ENCODE measurements at regions not wholly inside any gene's neighbourhood (a gene's known extent, or its start where the extent isn't known, plus 50 kb on each side); places are given as distances from the start of the nearest gene placed in this dataset.
"Not testable (repeated sequence)": the region's sequence is repeated elsewhere in the genome, so short reads cannot be mapped to it uniquely, and the experiment has no call there.

DNA sequence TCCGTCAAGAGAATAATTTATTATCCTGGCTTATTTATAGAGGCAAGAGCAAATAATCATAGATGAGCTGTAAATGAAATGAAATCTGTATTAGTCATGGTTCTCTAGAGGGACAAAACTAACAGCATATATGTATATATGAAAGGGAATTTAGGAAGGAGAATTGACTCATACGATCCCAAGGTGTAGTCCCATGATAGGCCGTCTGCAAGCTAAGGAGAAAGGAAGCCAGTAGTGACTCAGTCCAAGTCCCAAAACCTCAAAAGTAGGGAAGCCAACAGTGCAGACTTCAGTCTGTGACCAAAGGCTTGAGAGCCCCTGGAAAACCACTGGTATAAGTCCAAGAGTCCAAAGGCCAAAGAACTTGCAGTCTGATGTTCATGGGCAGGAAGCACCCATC, 515.9 kb upstream of the CYLC2 start:
- WGBS, 2 donors: 34 to 44% methylated on average over 3 of the region's 3 CpGs
- H3K27me3 ChIP-seq (ENCODE audit: control insufficient read depth in 1 of 2, insufficient read depth in 2 of 2, low read length in 1 of 2): no peaks in the 10 kb centered on the region
- ATAC-seq (ENCODE audit: low FRiP score): no peak
- intact Hi-C loops (cut with DNase I): no loop called here
- no peaks in the 10 kb centered on the region for H3K9me3 ChIP-seq (ENCODE audit: control insufficient read depth, low read length)
- no peak overlapping the region for H3K27ac ChIP-seq (ENCODE audit: low read depth in 1 of 2, low read length in 2 of 2)
- no peak for DNase-seq
- no peaks in the 10 kb centered on the region for H3K4me1 ChIP-seq (ENCODE audit: control insufficient read depth in 1 of 2, insufficient read depth in 2 of 2, low read length in 2 of 2)
- no peak overlapping the region for H3K4me3 ChIP-seq (ENCODE audit: low read length in 2 of 2)
- H3K36me3 ChIP-seq (ENCODE audit: control insufficient read depth in 1 of 2, insufficient read depth in 2 of 2, low read length in 1 of 2): no peaks in the 10 kb centered on the region

DNA sequence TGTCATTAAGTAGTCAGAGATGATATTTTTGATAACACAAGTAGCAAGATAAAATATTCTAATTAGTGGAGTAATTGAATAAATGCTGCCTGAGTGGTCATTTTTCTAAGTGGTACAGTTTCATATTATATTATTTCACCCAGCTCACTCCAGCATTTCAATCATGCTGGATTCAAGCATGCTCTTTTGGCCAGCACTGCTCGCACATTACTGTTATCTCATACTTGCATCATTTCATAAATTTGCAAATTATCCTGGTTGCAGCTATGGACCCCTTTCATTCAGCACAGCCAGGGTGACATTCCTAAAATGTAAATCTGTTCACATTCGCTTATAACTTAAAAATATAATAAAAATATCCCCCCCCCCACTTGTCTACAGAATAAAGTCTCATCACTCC, 520.8 kb upstream of the CYLC2 start:
- ATAC-seq (ENCODE audit: low FRiP score) (no peak), DNase-seq (no peak)
- intact Hi-C loops (cut with DNase I): no loop called here
- Histone ChIP-seq H3K27me3 (ENCODE audit: control insufficient read depth in 1 of 2, insufficient read depth in 2 of 2, low read length in 1 of 2) (no peaks in the 10 kb centered on the region), H3K27ac (ENCODE audit: low read depth in 1 of 2, low read length in 2 of 2) (no peak overlapping the region), H3K36me3 (ENCODE audit: control insufficient read depth in 1 of 2, insufficient read depth in 2 of 2, low read length in 1 of 2) (no peaks in the 10 kb centered on the region), H3K4me3 (ENCODE audit: low read length in 2 of 2) (no peak overlapping the region), H3K9me3 (ENCODE audit: control insufficient read depth, low read length) (no peaks in the 10 kb centered on the region), H3K4me1 (ENCODE audit: control insufficient read depth in 1 of 2, insufficient read depth in 2 of 2, low read length in 2 of 2) (no peaks in the 10 kb centered on the region)
- WGBS, 2 donors: 58 to 65% methylated on average over 2 of the region's 2 CpGs

DNA sequence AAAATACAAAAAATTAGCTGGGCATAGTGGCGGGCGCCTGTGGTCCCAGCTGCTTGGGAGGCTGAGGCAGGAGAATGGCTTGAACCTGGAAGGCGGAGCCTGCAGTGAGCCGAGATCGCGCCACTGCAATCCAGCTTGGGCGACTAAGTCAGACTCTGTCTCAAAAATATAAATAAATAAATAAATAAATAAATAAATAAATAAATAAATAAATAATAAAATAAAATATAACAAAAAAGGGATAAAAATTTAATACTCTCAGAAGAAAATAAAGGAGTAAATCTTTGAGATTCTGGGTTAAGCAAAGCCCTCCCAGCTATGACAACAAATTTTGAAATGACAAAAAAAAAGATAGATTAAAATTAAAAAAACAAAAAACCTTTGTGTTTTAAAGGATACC, 525.7 kb upstream of the CYLC2 start:
- H3K4me3 ChIP-seq (ENCODE audit: low read length in 2 of 2); intact Hi-C loops (cut with DNase I); H3K9me3 ChIP-seq (ENCODE audit: control insufficient read depth, low read length); H3K4me1 ChIP-seq (ENCODE audit: control insufficient read depth in 1 of 2, insufficient read depth in 2 of 2, low read length in 2 of 2); DNase-seq; H3K27ac ChIP-seq (ENCODE audit: low read depth in 1 of 2, low read length in 2 of 2); H3K36me3 ChIP-seq (ENCODE audit: control insufficient read depth in 1 of 2, insufficient read depth in 2 of 2, low read length in 1 of 2); ATAC-seq (ENCODE audit: low FRiP score); H3K27me3 ChIP-seq (ENCODE audit: control insufficient read depth in 1 of 2, insufficient read depth in 2 of 2, low read length in 1 of 2): not testable (repeated sequence)
- WGBS, 2 donors: 95 to 97% methylated on average over 5 to 7 of the region's 7 CpGs

DNA sequence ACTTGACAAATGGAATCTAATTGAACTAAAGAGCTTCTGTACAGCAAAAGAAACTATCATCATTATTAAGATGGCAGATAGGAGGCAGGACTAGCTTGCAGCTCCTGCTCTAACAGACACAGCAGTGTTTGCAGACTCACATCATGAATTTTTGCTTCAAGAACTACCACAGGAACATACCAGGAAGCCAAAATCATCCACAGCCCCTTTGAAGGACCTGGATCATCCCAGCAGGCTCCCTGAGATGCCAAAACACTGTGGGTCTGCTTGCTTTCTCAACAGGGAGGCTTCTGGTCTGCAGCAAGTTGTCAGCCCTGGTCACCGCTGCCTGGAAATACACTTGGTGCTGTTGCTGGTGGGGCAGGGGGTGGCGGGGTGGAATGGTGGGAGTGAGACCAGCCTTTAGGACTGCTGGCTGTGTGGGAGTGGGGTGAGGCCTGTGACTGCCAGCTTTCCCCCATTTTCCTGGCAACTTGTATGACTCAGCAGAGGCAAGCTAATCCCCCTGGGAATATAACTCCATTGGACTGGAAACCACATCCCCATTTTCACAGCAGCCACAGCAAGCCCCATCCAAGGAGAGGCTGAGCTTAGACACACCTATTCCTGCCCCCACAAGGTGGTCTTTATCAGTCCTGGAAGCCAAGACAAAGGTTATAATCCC, 533.8 kb upstream of the CYLC2 start:
- Histone ChIP-seq H3K27ac (ENCODE audit: low read depth in 1 of 2, low read length in 2 of 2) (no peak overlapping the region), H3K9me3 (ENCODE audit: control insufficient read depth, low read length) (no peaks in the 10 kb centered on the region), H3K27me3 (ENCODE audit: control insufficient read depth in 1 of 2, insufficient read depth in 2 of 2, low read length in 1 of 2) (peaks cover 0 to 1% of the 10 kb centered on the region in 2 donors), H3K4me1 (ENCODE audit: control insufficient read depth in 1 of 2, insufficient read depth in 2 of 2, low read length in 2 of 2) (no peaks in the 10 kb centered on the region), H3K36me3 (ENCODE audit: control insufficient read depth in 1 of 2, insufficient read depth in 2 of 2, low read length in 1 of 2) (no peaks in the 10 kb centered on the region), H3K4me3 (ENCODE audit: low read length in 2 of 2) (no peak overlapping the region)
- intact Hi-C loops (cut with DNase I): no loop called here
- DNase-seq (no peak), ATAC-seq (ENCODE audit: low FRiP score) (no peak)
- 90 to 100% methylated on average over 2 of the region's 2 CpGs for WGBS, 2 donors

- ATAC-seq (ENCODE audit: low FRiP score): no peak
- WGBS, 2 donors: 75 to 82% methylated on average over 1 of the region's 1 CpG
- no peaks in the 10 kb centered on the region for H3K36me3 ChIP-seq (ENCODE audit: control insufficient read depth in 1 of 2, insufficient read depth in 2 of 2, low read length in 1 of 2)
- H3K4me3 ChIP-seq (ENCODE audit: low read length in 2 of 2): no peak overlapping the region
- no peak for DNase-seq
- H3K27me3 ChIP-seq (ENCODE audit: control insufficient read depth in 1 of 2, insufficient read depth in 2 of 2, low read length in 1 of 2): peaks cover 0 to 1% of the 10 kb centered on the region in 2 donors
- H3K4me1 ChIP-seq (ENCODE audit: control insufficient read depth in 1 of 2, insufficient read depth in 2 of 2, low read length in 2 of 2): no peaks in the 10 kb centered on the region
- no peak overlapping the region for H3K27ac ChIP-seq (ENCODE audit: low read depth in 1 of 2, low read length in 2 of 2)
- intact Hi-C loops (cut with DNase I): no loop called here
- H3K9me3 ChIP-seq (ENCODE audit: control insufficient read depth, low read length): no peaks in the 10 kb centered on the region
Observed at GRCh38 chr9:102459828-102460227, 535.3 kb upstream of the CYLC2 start.

DNA sequence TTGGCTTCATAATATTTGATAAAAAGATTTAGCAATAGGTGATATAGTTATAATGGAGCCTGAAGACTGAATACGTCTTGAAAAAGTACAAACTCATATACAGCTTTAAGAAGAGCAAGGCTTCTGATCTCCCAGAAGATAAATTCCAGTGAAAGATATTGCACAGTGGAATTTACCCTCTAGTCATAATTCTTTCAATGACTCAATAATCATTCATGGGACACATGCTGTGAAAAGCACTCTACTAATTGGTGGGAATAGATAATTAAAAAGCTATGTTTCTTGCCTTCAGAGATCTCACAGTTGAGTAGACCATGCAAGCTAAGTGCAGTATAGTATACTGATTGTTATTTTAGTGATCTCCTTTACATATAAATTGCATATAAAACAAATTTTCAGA, 538.6 kb upstream of the CYLC2 start:
- Histone ChIP-seq H3K9me3 (ENCODE audit: control insufficient read depth, low read length) (no peaks in the 10 kb centered on the region), H3K27ac (ENCODE audit: low read depth in 1 of 2, low read length in 2 of 2) (no peak overlapping the region), H3K4me1 (ENCODE audit: control insufficient read depth in 1 of 2, insufficient read depth in 2 of 2, low read length in 2 of 2) (no peaks in the 10 kb centered on the region), H3K4me3 (ENCODE audit: low read length in 2 of 2) (no peak overlapping the region), H3K36me3 (ENCODE audit: control insufficient read depth in 1 of 2, insufficient read depth in 2 of 2, low read length in 1 of 2) (no peaks in the 10 kb centered on the region), H3K27me3 (ENCODE audit: control insufficient read depth in 1 of 2, insufficient read depth in 2 of 2, low read length in 1 of 2) (peaks cover 0 to 1% of the 10 kb centered on the region in 2 donors)
- WGBS, 2 donors: 69 to 76% methylated on average over 1 of the region's 1 CpG
- no peak for ATAC-seq (ENCODE audit: low FRiP score)
- intact Hi-C loops (cut with DNase I): no loop called here
- DNase-seq: no peak

DNA sequence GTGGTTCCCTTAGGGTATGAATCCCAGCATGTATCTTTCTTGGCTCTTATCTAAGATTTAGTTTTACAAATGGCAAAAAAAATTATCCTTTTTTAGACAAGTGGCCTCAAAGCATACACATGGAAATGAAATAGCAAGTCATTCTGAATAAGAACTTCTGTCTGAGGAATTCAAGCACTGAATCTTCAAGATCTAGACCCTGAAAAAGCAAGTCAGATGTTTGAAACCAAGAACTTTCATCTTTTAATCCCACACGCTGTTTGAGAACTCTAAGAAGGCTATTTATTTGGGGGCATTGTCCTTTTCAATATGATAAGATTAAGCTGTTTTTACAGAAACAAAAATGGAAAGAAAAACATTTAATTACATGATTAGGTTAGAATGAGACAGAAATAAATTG, 549.2 kb upstream of the CYLC2 start:
- intact Hi-C loops (cut with DNase I): no loop called here
- no peak overlapping the region for H3K4me3 ChIP-seq (ENCODE audit: low read length in 2 of 2)
- no peaks in the 10 kb centered on the region for H3K4me1 ChIP-seq (ENCODE audit: control insufficient read depth in 1 of 2, insufficient read depth in 2 of 2, low read length in 2 of 2)
- no peaks in the 10 kb centered on the region for H3K9me3 ChIP-seq (ENCODE audit: control insufficient read depth, low read length)
- no peaks in the 10 kb centered on the region for H3K27me3 ChIP-seq (ENCODE audit: control insufficient read depth in 1 of 2, insufficient read depth in 2 of 2, low read length in 1 of 2)
- 61 to 67% methylated on average over 1 of the region's 1 CpG for WGBS, 2 donors
- ATAC-seq (ENCODE audit: low FRiP score): no peak
- no peaks in the 10 kb centered on the region for H3K36me3 ChIP-seq (ENCODE audit: control insufficient read depth in 1 of 2, insufficient read depth in 2 of 2, low read length in 1 of 2)
- H3K27ac ChIP-seq (ENCODE audit: low read depth in 1 of 2, low read length in 2 of 2): no peak overlapping the region
- DNase-seq: no peak

DNA sequence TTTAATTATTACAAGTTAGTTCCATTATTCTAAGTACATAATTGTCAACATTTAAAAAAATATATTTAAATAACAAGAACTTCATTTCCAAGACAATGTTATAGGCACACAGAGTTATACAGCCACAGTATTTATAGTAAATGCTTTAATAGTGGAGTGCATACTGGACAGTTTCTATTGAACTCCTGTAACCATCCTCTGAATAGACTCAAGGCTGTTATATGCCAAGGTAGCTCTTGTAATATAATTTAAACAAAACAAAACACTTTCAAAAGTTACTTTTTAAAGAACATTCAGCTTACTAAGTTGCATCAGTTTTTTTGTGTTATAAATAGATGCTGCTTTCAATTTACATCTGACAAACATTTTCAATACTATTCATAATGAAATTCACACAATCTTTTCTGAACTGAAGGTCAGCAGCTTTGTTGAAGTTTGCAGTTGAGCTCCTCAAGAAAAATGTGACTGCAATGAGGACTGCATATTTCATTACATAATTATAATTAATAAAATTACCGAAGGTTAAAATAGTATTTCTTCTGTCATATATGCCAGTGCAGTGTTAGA, 549.9 kb upstream of the CYLC2 start:
- H3K4me3 ChIP-seq (ENCODE audit: low read length in 2 of 2): no peak overlapping the region
- no peaks in the 10 kb centered on the region for H3K36me3 ChIP-seq (ENCODE audit: control insufficient read depth in 1 of 2, insufficient read depth in 2 of 2, low read length in 1 of 2)
- 86 to 88% methylated on average over 1 of the region's 1 CpG for WGBS, 2 donors
- no peaks in the 10 kb centered on the region for H3K4me1 ChIP-seq (ENCODE audit: control insufficient read depth in 1 of 2, insufficient read depth in 2 of 2, low read length in 2 of 2)
- DNase-seq (no peak), ATAC-seq (ENCODE audit: low FRiP score) (no peak)
- no peak overlapping the region for H3K27ac ChIP-seq (ENCODE audit: low read depth in 1 of 2, low read length in 2 of 2)
- H3K9me3 ChIP-seq (ENCODE audit: control insufficient read depth, low read length): no peaks in the 10 kb centered on the region
- intact Hi-C loops (cut with DNase I): no loop called here
- no peaks in the 10 kb centered on the region for H3K27me3 ChIP-seq (ENCODE audit: control insufficient read depth in 1 of 2, insufficient read depth in 2 of 2, low read length in 1 of 2)

GRCh38 chr9:102439583-102439982, 555.5 kb upstream of the CYLC2 start:
- intact Hi-C loops (cut with DNase I): no loop called here
- ATAC-seq (ENCODE audit: low FRiP score) (no peak), DNase-seq (no peak)
- H3K27me3 ChIP-seq (ENCODE audit: control insufficient read depth in 1 of 2, insufficient read depth in 2 of 2, low read length in 1 of 2): no peaks in the 10 kb centered on the region
- H3K9me3 ChIP-seq (ENCODE audit: control insufficient read depth, low read length): no peaks in the 10 kb centered on the region
- H3K4me1 ChIP-seq (ENCODE audit: control insufficient read depth in 1 of 2, insufficient read depth in 2 of 2, low read length in 2 of 2): no peaks in the 10 kb centered on the region
- no peaks in the 10 kb centered on the region for H3K36me3 ChIP-seq (ENCODE audit: control insufficient read depth in 1 of 2, insufficient read depth in 2 of 2, low read length in 1 of 2)
- H3K4me3 ChIP-seq (ENCODE audit: low read length in 2 of 2): no peak overlapping the region
- no peak overlapping the region for H3K27ac ChIP-seq (ENCODE audit: low read depth in 1 of 2, low read length in 2 of 2)
